H1 (cell line): ENCODE measurements at regions not wholly inside any gene's neighbourhood (a gene's known extent, or its start where the extent isn't known, plus 50 kb on each side); places are given as distances from the start of the nearest gene placed in this dataset.

Experiments used
- CTCF ChIA-PET: fragments of 300-600 bp; sonication (Branson Sonifier 250); formaldehyde crosslinking; loops from one replicate; lab custom pipeline; 2021; ENCODE audit not compliant: partially characterized antibody; lab: Charles Lee
- POLR2A ChIA-PET: fragments of 300-600 bp; sonication (Branson Sonifier 250); formaldehyde crosslinking; loops from one replicate; lab custom pipeline; 2021; ENCODE audit warnings: inconsistent platforms; ENCODE audit not compliant: partially characterized antibody; lab: Charles Lee
- DNase-seq, 2 experiments: peaks; one replicate each; pipeline versions ENCODE4 v3.0.0 to v3.0.0-alpha.2; 2010 to 2022; ENCODE audit warnings: low spot score in 2 of 2, low read depth in 1 of 2, mixed read lengths in 1 of 2
- FAIRE-seq: peaks from 2 replicates; lab custom pipeline; 2011; peaks lifted over from hg19 to GRCh38; lab: Jason Lieb, UNC
- H2AFZ ChIP-seq: 2 replicates; pipeline ENCODE4 v1.8.1; 2012; ENCODE audit warnings: low read length, inconsistent platforms
- H2AK5ac ChIP-seq: 2 replicates; pipeline ENCODE4 v1.6.1; 2013; ENCODE audit warnings: low read depth, low read length
- H2BK120ac ChIP-seq: replicated peaks from 2 replicates; pipeline ENCODE3; 2013; ENCODE audit warnings: low read depth, low read length, inconsistent platforms
- H2BK12ac ChIP-seq: 2 replicates; pipeline ENCODE4 v1.6.1; 2013; ENCODE audit warnings: low read depth, low read length
- H2BK15ac ChIP-seq: 2 replicates; pipeline ENCODE4 v1.6.1; 2013; ENCODE audit warnings: low read length
- H2BK20ac ChIP-seq: 2 replicates; pipeline ENCODE4 v1.6.1; 2013; ENCODE audit warnings: low read length
- H2BK5ac ChIP-seq: 2 replicates; pipeline ENCODE4 v1.6.1; 2013; ENCODE audit warnings: low read depth, low read length
- H3K14ac ChIP-seq: 2 replicates; pipeline ENCODE4 v1.6.1; 2013; ENCODE audit warnings: inconsistent platforms; ENCODE audit not compliant: insufficient read length
- H3K18ac ChIP-seq: 2 replicates; pipeline ENCODE4 v1.6.1; 2013; ENCODE audit warnings: low read length; ENCODE audit errors: extremely low read depth
- H3K23ac ChIP-seq: 2 replicates; pipeline ENCODE4 v1.6.1; 2013; ENCODE audit warnings: inconsistent platforms; ENCODE audit not compliant: insufficient read length
- H3K23me2 ChIP-seq: 2 replicates; pipeline ENCODE4 v1.6.1; 2013; ENCODE audit warnings: low read depth, low read length
- H3K27ac ChIP-seq: 2 replicates; pipeline ENCODE4 v1.6.1; 2011; ENCODE audit warnings: low read depth, low read length, inconsistent platforms
- H3K27me3 ChIP-seq, 4 experiments: replicated peaks in 1 of 4; 1 replicate in 1 of 4; 2 replicates in 3 of 4; pipeline versions ENCODE4 v1.6.1 to v1.8.1; 2011 to 2013; ENCODE audit warnings: low read length in 3 of 4, mild to moderate bottlenecking in 3 of 4, inconsistent platforms in 2 of 4, mixed read lengths in 2 of 4, moderate library complexity in 1 of 4; ENCODE audit not compliant: control insufficient read depth in 3 of 4, insufficient read depth in 3 of 4; ENCODE audit errors: extremely low read depth in 1 of 4
- H3K36me3 ChIP-seq, 4 experiments: 2 replicates each; pipeline versions ENCODE4 v1.6.1 to v1.8.1; 2011 to 2013; ENCODE audit warnings: mild to moderate bottlenecking in 4 of 4, low read length in 3 of 4, moderate library complexity in 2 of 4, control low read depth in 1 of 4, inconsistent platforms in 1 of 4; ENCODE audit not compliant: insufficient read depth in 4 of 4, control insufficient read depth in 2 of 4
- H3K4ac ChIP-seq: replicated peaks from 2 replicates; pipeline ENCODE3; 2013; ENCODE audit warnings: low read length, low read depth, mixed read lengths, inconsistent platforms; ENCODE audit not compliant: insufficient read length
- H3K4me1 ChIP-seq, 4 experiments: replicated peaks in 1 of 4; 1 replicate in 1 of 4; 2 replicates in 3 of 4; pipeline versions ENCODE4 v1.6.1 to v1.8.1; 2011 to 2013; ENCODE audit warnings: low read length in 3 of 4, inconsistent platforms in 2 of 4, mixed read lengths in 1 of 4; ENCODE audit not compliant: insufficient read depth in 4 of 4, control insufficient read depth in 3 of 4
- H3K4me2 ChIP-seq, 2 experiments: 2 replicates each; pipeline versions ENCODE4 v1.6.1 to v1.8.1; 2011 to 2013; ENCODE audit warnings: low read depth in 2 of 2, low read length in 2 of 2, control low read depth in 1 of 2, inconsistent platforms in 1 of 2, mild to moderate bottlenecking in 1 of 2; ENCODE audit not compliant: insufficient read depth in 1 of 2
- H3K4me3 ChIP-seq, 4 experiments: fragments of 200-600, 300-600 bp in 1 of 4; sonication (generic), shearing (Covaris generic), sonication (Bioruptor Twin) in 1 of 4; 2 replicates each; pipeline versions ENCODE4 v1.5.1 to v1.8.1; 2011 to 2016; ENCODE audit warnings: low read length in 4 of 4, low read depth in 3 of 4, control low read depth in 2 of 4, inconsistent platforms in 2 of 4, mild to moderate bottlenecking in 2 of 4, mixed read lengths in 1 of 4, moderate library complexity in 1 of 4; ENCODE audit not compliant: insufficient read depth in 2 of 4; ENCODE audit errors: extremely low read depth in 1 of 4
- H3K56ac ChIP-seq: replicated peaks from 2 replicates; pipeline ENCODE3; 2013; ENCODE audit warnings: low read depth, mild to moderate bottlenecking, mixed read lengths, low read length, inconsistent platforms; ENCODE audit not compliant: insufficient read length
- H3K79me1 ChIP-seq: 2 replicates; pipeline ENCODE4 v1.6.1; 2013; ENCODE audit warnings: low read depth, low read length, control low read depth
- H3K79me2 ChIP-seq, 2 experiments: 2 replicates each; pipeline versions ENCODE4 v1.6.1 to v1.8.1; 2012 to 2013; ENCODE audit warnings: low read length in 2 of 2, mild to moderate bottlenecking in 2 of 2, inconsistent platforms in 1 of 2; ENCODE audit not compliant: insufficient read depth in 2 of 2, control insufficient read depth in 1 of 2
- H3K9ac ChIP-seq, 4 experiments: replicated peaks in 1 of 4; 1 replicate in 1 of 4; 2 replicates in 3 of 4; pipeline versions ENCODE4 v1.6.1 to v1.8.1; 2011 to 2013; ENCODE audit warnings: low read depth in 3 of 4, low read length in 3 of 4, control low read depth in 2 of 4, mild to moderate bottlenecking in 2 of 4, moderate library complexity in 2 of 4, inconsistent platforms in 1 of 4; ENCODE audit errors: extremely low read depth in 1 of 4
- H3K9me3 ChIP-seq, 2 experiments: 2 replicates each; pipeline versions ENCODE4 v1.6.1 to v1.8.1; 2012 to 2013; ENCODE audit warnings: mild to moderate bottlenecking in 2 of 2, moderate library complexity in 2 of 2, control low read depth in 1 of 2, inconsistent platforms in 1 of 2, low read depth in 1 of 2, low read length in 1 of 2, mixed read lengths in 1 of 2; ENCODE audit not compliant: insufficient read depth in 2 of 2
- H4K20me1 ChIP-seq, 2 experiments: replicated peaks in 1 of 2; 2 replicates each; pipeline versions ENCODE3 to v1.8.1; 2011 to 2013; ENCODE audit warnings: inconsistent platforms in 2 of 2, low read length in 2 of 2, mild to moderate bottlenecking in 1 of 2; ENCODE audit not compliant: insufficient read depth in 2 of 2, control insufficient read depth in 1 of 2
- H4K5ac ChIP-seq: 2 replicates; pipeline ENCODE4 v1.6.1; 2013; ENCODE audit warnings: low read length, low read depth, mixed read lengths, inconsistent platforms; ENCODE audit not compliant: insufficient read length
- H4K8ac ChIP-seq: 2 replicates; pipeline ENCODE4 v1.8.0; 2013; ENCODE audit warnings: mild to moderate bottlenecking, moderate library complexity, low read length, inconsistent platforms; ENCODE audit not compliant: insufficient read depth; ENCODE audit errors: extremely low read depth
- H4K91ac ChIP-seq: replicated peaks from 2 replicates; pipeline ENCODE3; 2013; ENCODE audit warnings: low read length, mixed read lengths, inconsistent platforms; ENCODE audit not compliant: insufficient read length
- CREB1 ChIP-seq: IDR thresholded peaks from 2 replicates; pipeline ENCODE4 v1.6.1; 2012; ENCODE audit warnings: inconsistent platforms
- HDAC6 ChIP-seq: IDR thresholded peaks from one replicate; pipeline ENCODE4 v1.7.1; 2012; ENCODE audit warnings: low read depth, mild to moderate bottlenecking, inconsistent platforms, low read length, moderate library complexity
- SIX5 ChIP-seq: IDR thresholded peaks from 2 replicates; pipeline ENCODE4 v1.6.1; 2011; ENCODE audit warnings: mild to moderate bottlenecking, low read depth, low read length
- ZNF274 ChIP-seq: IDR thresholded peaks from 2 replicates; pipeline ENCODE4 v1.7.0; 2012; ENCODE audit warnings: low read length, borderline replicate concordance; ENCODE audit errors: extremely low read depth
- WGBS, 2 experiments: shearing (Covaris generic) in 1 of 2; methylation state at CpG; one replicate each; pipeline versions ENCODE4 v1.1.6 to v1.1.7; 2013 to 2015; ENCODE audit warnings: low lambda C conversion rate in 2 of 2, mixed read lengths in 2 of 2, inconsistent platforms in 1 of 2, low coverage in 1 of 2, missing lambda C conversion rate in 1 of 2; ENCODE audit not compliant: insufficient replicate concordance in 2 of 2, insufficient coverage in 1 of 2, insufficient read length in 1 of 2; ENCODE audit errors: extremely low coverage in 1 of 2, missing lambda C conversion rate in 1 of 2; 5-methylcytosine and 5-hydroxymethylcytosine counted together
- TF ChIP-seq, protein P1 (sequence below): IDR thresholded peaks from 2 replicates; pipeline ENCODE4 v1.6.1; 2011; ENCODE audit warnings: low read depth, mild to moderate bottlenecking, low read length; ENCODE audit not compliant: insufficient read depth

DNA sequence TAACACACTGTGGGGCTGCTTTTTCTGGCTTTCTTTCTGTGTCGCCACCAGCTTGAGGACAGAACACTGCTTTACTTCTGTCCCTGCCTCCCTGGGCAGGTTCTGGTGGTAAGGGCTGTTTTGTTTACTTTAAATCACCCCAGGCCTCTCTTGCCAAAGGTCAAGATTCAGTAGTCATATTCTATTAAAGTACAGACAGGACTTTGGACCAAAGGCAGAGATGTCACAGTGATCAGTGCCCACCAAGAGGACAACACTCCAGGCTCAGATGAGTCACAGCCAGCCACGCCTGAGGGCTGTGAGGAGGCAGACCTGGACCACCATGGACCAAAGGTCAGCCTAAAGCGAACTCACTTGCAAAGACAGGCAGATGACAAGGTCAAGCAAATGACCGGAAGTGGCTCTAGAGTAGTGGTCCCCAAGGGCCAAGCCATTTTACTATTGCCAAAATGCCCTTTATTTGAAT, 200.0 kb downstream of the RHOU start:
- Histone ChIP-seq H2BK20ac (no peak overlapping the region), H2AFZ (no peak overlapping the region), H3K4ac (no peak overlapping the region), H4K8ac (no peak overlapping the region), H3K4me3 (no peak overlapping the region), H2BK12ac (no peak overlapping the region; the same call in 1 of the 2 replicates), H3K79me1 (no peaks in the 10 kb centered on the region), H3K23ac (no peak overlapping the region), H3K27ac (no peak overlapping the region), H3K23me2 (no peaks in the 10 kb centered on the region; the same call in 1 of the 2 replicates), H3K27me3 (peaks cover 0 to 2% (median 0%) of the 10 kb centered on the region in 4 experiments; a peak in 1 of 7 replicates), H3K36me3 (no peaks in the 10 kb centered on the region), H3K18ac (no peak overlapping the region; the same call in 1 of the 2 replicates), H3K9me3 (no peaks in the 10 kb centered on the region; a peak in 1 of 4 replicates)
- DNase-seq (no peak), FAIRE-seq (no peak)
- POLR2A ChIA-PET: no interaction called here
- WGBS, 2 experiments: 89% methylated on average over 4 of the region's 4 CpGs; no CpG with 5 or more reads in 1 of the 2 experiments
- TF ChIP-seq HDAC6 (no peak), SIX5 (no peak), ZNF274 (no peak), CREB1 (no peak)
- TF ChIP-seq, protein P1, sequence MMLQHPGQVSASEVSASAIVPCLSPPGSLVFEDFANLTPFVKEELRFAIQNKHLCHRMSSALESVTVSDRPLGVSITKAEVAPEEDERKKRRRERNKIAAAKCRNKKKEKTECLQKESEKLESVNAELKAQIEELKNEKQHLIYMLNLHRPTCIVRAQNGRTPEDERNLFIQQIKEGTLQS: no peak
- TF ChIP-seq, all 59 proteins: peak for 0
- H3K9ac ChIP-seq: no peak overlapping the region
- H2AK5ac ChIP-seq: peak overlapping the region; percentile 41; the same call in 1 of the 2 replicates
- peaks cover 0 to 18% (median 9%) of the 10 kb centered on the region in 4 experiments; a peak in 6 of 7 replicates for H3K4me1 ChIP-seq
- no peak overlapping the region for H3K4me2 ChIP-seq
- no peak overlapping the region for H4K5ac ChIP-seq
- no peaks in the 10 kb centered on the region for H4K20me1 ChIP-seq
- no peaks in the 10 kb centered on the region for H3K79me2 ChIP-seq
- no peak overlapping the region for H3K56ac ChIP-seq
- no peak overlapping the region for H4K91ac ChIP-seq
- H2BK5ac ChIP-seq: no peak overlapping the region
- H2BK120ac ChIP-seq: no peak overlapping the region
- H3K14ac ChIP-seq: no peak overlapping the region
- H2BK15ac ChIP-seq: no peak overlapping the region
- CTCF ChIA-PET: no interaction called here
